H9 (cell line): ENCODE measurements at regions not wholly inside any gene's neighbourhood (a gene's known extent, or its start where the extent isn't known, plus 50 kb on each side); places are given as distances from the start of the nearest gene placed in this dataset.

Source experiments
- DNase-seq: peaks from one replicate; pipeline ENCODE4 v3.0.0-alpha.2; 2017
- H2AFZ ChIP-seq: one replicate; pipeline ENCODE4 v1.6.1; 2013; ENCODE audit warnings: mild to moderate bottlenecking, low read length, control low read depth, moderate library complexity
- H2AK5ac ChIP-seq: 2 replicates; pipeline ENCODE4 v1.6.1; 2013; ENCODE audit warnings: low read length, control low read depth, mixed read lengths; ENCODE audit not compliant: insufficient read length
- H2BK120ac ChIP-seq: one replicate; pipeline ENCODE4 v1.6.1; 2013; ENCODE audit warnings: low read depth, mild to moderate bottlenecking, low read length, control low read depth, inconsistent platforms; ENCODE audit not compliant: poor library complexity, severe bottlenecking
- H2BK12ac ChIP-seq: 2 replicates; pipeline ENCODE4 v1.6.1; 2013; ENCODE audit warnings: low read length, control low read depth, mixed read lengths, low read depth; ENCODE audit not compliant: insufficient read length
- H2BK15ac ChIP-seq: 2 replicates; pipeline ENCODE4 v1.6.1; 2013; ENCODE audit warnings: low read depth, low read length, control low read depth
- H2BK20ac ChIP-seq: one replicate; pipeline ENCODE4 v1.6.1; 2013; ENCODE audit warnings: low read depth, mild to moderate bottlenecking, low read length, control low read depth, inconsistent platforms; ENCODE audit not compliant: poor library complexity, severe bottlenecking
- H2BK5ac ChIP-seq: 2 replicates; pipeline ENCODE4 v1.6.1; 2013; ENCODE audit warnings: low read length, control low read depth, mixed read lengths; ENCODE audit not compliant: insufficient read length
- H3K14ac ChIP-seq: 2 replicates; pipeline ENCODE4 v1.6.1; 2013; ENCODE audit warnings: low read length, control low read depth; ENCODE audit not compliant: insufficient read depth
- H3K18ac ChIP-seq: 2 replicates; pipeline ENCODE4 v1.6.1; 2013; ENCODE audit warnings: low read depth, mild to moderate bottlenecking, mixed read lengths, low read length, control low read depth; ENCODE audit not compliant: insufficient read length
- H3K23ac ChIP-seq: 2 replicates; pipeline ENCODE4 v1.6.1; 2013; ENCODE audit warnings: low read length, control low read depth, mixed read lengths, low read depth; ENCODE audit not compliant: insufficient read length
- H3K23me2 ChIP-seq: 2 replicates; pipeline ENCODE4 v1.6.1; 2013; ENCODE audit warnings: low read depth, mild to moderate bottlenecking, mixed read lengths, low read length, control low read depth; ENCODE audit not compliant: insufficient read length, poor library complexity, severe bottlenecking
- H3K27ac ChIP-seq: 2 replicates; pipeline ENCODE4 v1.5.1; 2013; ENCODE audit warnings: low read length, control low read depth, mixed read lengths, low read depth; ENCODE audit not compliant: insufficient read length
- H3K27me3 ChIP-seq: 2 replicates; pipeline ENCODE4 v1.6.1; 2013; ENCODE audit warnings: low read length, control low read depth, inconsistent platforms; ENCODE audit not compliant: insufficient read depth
- H3K4ac ChIP-seq: 2 replicates; pipeline ENCODE4 v1.6.1; 2013; ENCODE audit warnings: low read depth, mild to moderate bottlenecking, control low read depth, inconsistent platforms, low read length, moderate library complexity
- H3K4me1 ChIP-seq: 2 replicates; pipeline ENCODE4 v1.6.1; 2013; ENCODE audit warnings: low read length, control low read depth, inconsistent platforms; ENCODE audit not compliant: insufficient read depth
- H3K4me2 ChIP-seq: 2 replicates; pipeline ENCODE4 v1.6.1; 2013; ENCODE audit warnings: low read length, control low read depth, mixed read lengths; ENCODE audit not compliant: insufficient read length, insufficient read depth
- H3K56ac ChIP-seq: 2 replicates; pipeline ENCODE4 v1.6.1; 2013; ENCODE audit warnings: low read depth, mild to moderate bottlenecking, mixed read lengths, low read length, control low read depth; ENCODE audit not compliant: insufficient read length
- H3K79me1 ChIP-seq: 2 replicates; pipeline ENCODE4 v1.6.1; 2013; ENCODE audit warnings: low read depth, mild to moderate bottlenecking, moderate library complexity, low read length, control low read depth, inconsistent platforms; ENCODE audit not compliant: insufficient read depth, poor library complexity, severe bottlenecking
- H3K79me2 ChIP-seq: 2 replicates; pipeline ENCODE4 v1.6.1; 2013; ENCODE audit warnings: low read length, control low read depth, inconsistent platforms; ENCODE audit not compliant: insufficient read depth
- H3K9ac ChIP-seq: 2 replicates; pipeline ENCODE4 v1.6.1; 2013; ENCODE audit warnings: low read length, control low read depth, mixed read lengths; ENCODE audit not compliant: insufficient read length; ENCODE audit errors: extremely low read depth
- H3K9me3 ChIP-seq: one replicate; pipeline ENCODE4 v1.6.1; 2013; ENCODE audit warnings: low read depth, low read length, inconsistent platforms; ENCODE audit not compliant: control insufficient read depth
- H3T11ph ChIP-seq: one replicate; pipeline ENCODE4 v1.6.1; 2013; ENCODE audit warnings: mild to moderate bottlenecking, low read length, control low read depth, inconsistent platforms
- H4K20me1 ChIP-seq: one replicate; pipeline ENCODE4 v1.6.1; 2013; ENCODE audit not compliant: control insufficient read depth, insufficient read length, insufficient read depth
- H4K5ac ChIP-seq: 2 replicates; pipeline ENCODE4 v1.6.1; 2013; ENCODE audit warnings: low read depth, mild to moderate bottlenecking, mixed read lengths, low read length, control low read depth; ENCODE audit not compliant: insufficient read length
- H4K8ac ChIP-seq: replicated peaks from 2 replicates; pipeline ENCODE4 v1.6.1; 2013; ENCODE audit warnings: low read length, control low read depth, mixed read lengths, low read depth; ENCODE audit not compliant: insufficient read length
- H4K91ac ChIP-seq: 2 replicates; pipeline ENCODE4 v1.6.1; 2013; ENCODE audit warnings: low read depth, mild to moderate bottlenecking, moderate library complexity, mixed read lengths, low read length, control low read depth; ENCODE audit not compliant: insufficient read length
- H3K27ac Mint-ChIP-seq, 3 experiments: 2 replicates in 2 of 3; 3 replicates in 1 of 3; pipeline ENCODE4 v1.8.0; 2020 to 2021; ENCODE audit warnings: mixed read lengths in 3 of 3, mild to moderate bottlenecking in 1 of 3, moderate library complexity in 1 of 3
- H3K27me3 Mint-ChIP-seq: 2 replicates; pipeline ENCODE4 v1.8.0; 2021; ENCODE audit warnings: low read depth, mild to moderate bottlenecking, moderate library complexity, mixed read lengths
- H3K36me3 Mint-ChIP-seq, 3 experiments: 2 replicates in 2 of 3; 3 replicates in 1 of 3; pipeline ENCODE4 v1.8.0; 2020 to 2021; ENCODE audit warnings: low read depth in 3 of 3, mixed read lengths in 3 of 3; ENCODE audit not compliant: insufficient read depth in 1 of 3
- H3K4me1 Mint-ChIP-seq, 2 experiments: 2 replicates each; pipeline ENCODE4 v1.8.0; 2020; ENCODE audit warnings: mixed read lengths in 2 of 2
- H3K4me3 Mint-ChIP-seq, 2 experiments: 2 replicates in 1 of 2; 3 replicates in 1 of 2; pipeline ENCODE4 v1.8.0; 2020 to 2021; ENCODE audit warnings: mild to moderate bottlenecking in 2 of 2, mixed read lengths in 2 of 2, moderate library complexity in 1 of 2
- H3K9me3 Mint-ChIP-seq, 2 experiments: 2 replicates in 1 of 2; 3 replicates in 1 of 2; pipeline ENCODE4 v1.8.0; 2020; ENCODE audit warnings: mild to moderate bottlenecking in 2 of 2, mixed read lengths in 2 of 2, moderate library complexity in 1 of 2
- WGBS: extraction: QIAGEN DNeasy Blood & Tissue Kit; methylation state at CpG from one replicate; pipeline ENCODE4 v1.1.7; 2013; ENCODE audit warnings: missing lambda C conversion rate, low lambda C conversion rate, mixed read lengths; ENCODE audit not compliant: insufficient read length; ENCODE audit errors: extremely low coverage; 5-methylcytosine and 5-hydroxymethylcytosine counted together
- TF ChIP-seq, protein P1 (sequence below): fragments of 200-600 bp; sonication (generic); conservative IDR thresholded peaks from 3 replicates; pipeline ENCODE4 v1.8.0; 2021; ENCODE audit warnings: antibody characterized with exemption, mild to moderate bottlenecking

GRCh38 chr3:154819491-154819890 is 260.6 kb upstream of the MME start:
- Histone ChIP-seq H2BK120ac (no peak overlapping the region), H2BK12ac (no peak overlapping the region), H3K27ac (no peak overlapping the region), H4K8ac (no peak overlapping the region), H3K79me2 (no peaks in the 10 kb centered on the region), H2AK5ac (no peak overlapping the region), H3K9me3 (no peaks in the 10 kb centered on the region), H3K4ac (no peak overlapping the region), H2BK5ac (no peak overlapping the region), H4K91ac (no peak overlapping the region), H3K4me1 (no peaks in the 10 kb centered on the region), H3K23ac (no peak overlapping the region), H2BK15ac (no peak overlapping the region), H3K56ac (no peak overlapping the region), H3K23me2 (no peaks in the 10 kb centered on the region), H3K9ac (no peak overlapping the region), H4K5ac (no peak overlapping the region), H4K20me1 (no peaks in the 10 kb centered on the region), H3K14ac (no peak overlapping the region), H2BK20ac (no peak overlapping the region), H2AFZ (no peak overlapping the region), H3K18ac (no peak overlapping the region), H3K4me2 (no peak overlapping the region), H3K79me1 (no peaks in the 10 kb centered on the region), H3K27me3 (no peaks in the 10 kb centered on the region), H3T11ph (no peak overlapping the region)
- WGBS, result no CpG with 5 or more reads among the region's 3 CpGs
- Mint-ChIP-seq H3K36me3 (peaks cover 5 to 7% (median 6%) of the 10 kb centered on the region in 3 experiments), H3K27me3 (no peaks in the 10 kb centered on the region), H3K9me3 (peaks cover 16 to 17% of the 10 kb centered on the region in 2 experiments; a peak in 4 of 5 replicates), H3K4me3 (no peak overlapping the region), H3K4me1 (no peaks in the 10 kb centered on the region), H3K27ac (no peak overlapping the region)
- TF ChIP-seq, protein P1, sequence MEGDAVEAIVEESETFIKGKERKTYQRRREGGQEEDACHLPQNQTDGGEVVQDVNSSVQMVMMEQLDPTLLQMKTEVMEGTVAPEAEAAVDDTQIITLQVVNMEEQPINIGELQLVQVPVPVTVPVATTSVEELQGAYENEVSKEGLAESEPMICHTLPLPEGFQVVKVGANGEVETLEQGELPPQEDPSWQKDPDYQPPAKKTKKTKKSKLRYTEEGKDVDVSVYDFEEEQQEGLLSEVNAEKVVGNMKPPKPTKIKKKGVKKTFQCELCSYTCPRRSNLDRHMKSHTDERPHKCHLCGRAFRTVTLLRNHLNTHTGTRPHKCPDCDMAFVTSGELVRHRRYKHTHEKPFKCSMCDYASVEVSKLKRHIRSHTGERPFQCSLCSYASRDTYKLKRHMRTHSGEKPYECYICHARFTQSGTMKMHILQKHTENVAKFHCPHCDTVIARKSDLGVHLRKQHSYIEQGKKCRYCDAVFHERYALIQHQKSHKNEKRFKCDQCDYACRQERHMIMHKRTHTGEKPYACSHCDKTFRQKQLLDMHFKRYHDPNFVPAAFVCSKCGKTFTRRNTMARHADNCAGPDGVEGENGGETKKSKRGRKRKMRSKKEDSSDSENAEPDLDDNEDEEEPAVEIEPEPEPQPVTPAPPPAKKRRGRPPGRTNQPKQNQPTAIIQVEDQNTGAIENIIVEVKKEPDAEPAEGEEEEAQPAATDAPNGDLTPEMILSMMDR, result no peak
- no peak for DNase-seq
